Osteoblast (primary cell): ENCODE measurements at regions not wholly inside any gene's neighbourhood (a gene's known extent, or its start where the extent isn't known, plus 50 kb on each side); places are given as distances from the start of the nearest gene placed in this dataset.

Source experiments
- DNase-seq: peaks from one replicate; pipeline ENCODE4 v3.0.0; 2011; ENCODE audit warnings: low spot score, mixed read lengths; ENCODE audit not compliant: insufficient read length; ENCODE audit errors: missing footprints
- H2AFZ ChIP-seq: 2 replicates; pipeline ENCODE4 v1.6.0; 2011; ENCODE audit warnings: mild to moderate bottlenecking, low read length
- H3K27ac ChIP-seq: 2 replicates; pipeline ENCODE4 v1.5.1; 2011; ENCODE audit warnings: mild to moderate bottlenecking, low read depth, low read length, moderate library complexity
- H3K27me3 ChIP-seq: 2 replicates; pipeline ENCODE4 v1.6.0; 2012; ENCODE audit warnings: mild to moderate bottlenecking, control low read depth, inconsistent platforms, low read length, moderate library complexity; ENCODE audit not compliant: insufficient read depth
- H3K36me3 ChIP-seq: 2 replicates; pipeline ENCODE4 v1.5.1; 2011; ENCODE audit warnings: mild to moderate bottlenecking, low read length, control low read depth, moderate library complexity; ENCODE audit not compliant: insufficient read depth
- H3K4me1 ChIP-seq: 2 replicates; pipeline ENCODE4 v1.5.1; 2011; ENCODE audit warnings: mild to moderate bottlenecking, low read length, control low read depth, moderate library complexity; ENCODE audit not compliant: insufficient read depth
- H3K4me2 ChIP-seq: 2 replicates; pipeline ENCODE4 v1.6.0; 2011; ENCODE audit warnings: mild to moderate bottlenecking, low read length; ENCODE audit not compliant: insufficient read depth
- H3K4me3 ChIP-seq: fragments of 200-600 bp; sonication (generic); 3 replicates; pipeline ENCODE4 v1.5.1; 2012; ENCODE audit warnings: mild to moderate bottlenecking, low read length, inconsistent platforms; ENCODE audit not compliant: insufficient read depth
- H3K79me2 ChIP-seq: 2 replicates; pipeline ENCODE4 v1.6.0; 2012; ENCODE audit warnings: mild to moderate bottlenecking, low read length, control low read depth, inconsistent platforms; ENCODE audit not compliant: insufficient read depth
- H3K9me3 ChIP-seq: 2 replicates; pipeline ENCODE4 v1.5.1; 2011; ENCODE audit warnings: low read depth, low read length, control low read depth
- H4K20me1 ChIP-seq: 2 replicates; pipeline ENCODE4 v1.6.0; 2012; ENCODE audit warnings: mild to moderate bottlenecking, low read length, control low read depth; ENCODE audit not compliant: insufficient read depth
- CTCF ChIP-seq: IDR thresholded peaks from 2 replicates; pipeline ENCODE4 v1.5.1; 2011; ENCODE audit warnings: mild to moderate bottlenecking, low read depth, low read length, moderate library complexity; ENCODE audit errors: extremely low read depth

- Histone ChIP-seq H3K4me2 (no peak overlapping the region), H3K36me3 (no peaks in the 10 kb centered on the region), H2AFZ (no peak overlapping the region), H3K4me3 (no peak overlapping the region), H3K27ac (no peak overlapping the region), H3K27me3 (no peaks in the 10 kb centered on the region), H4K20me1 (no peaks in the 10 kb centered on the region), H3K4me1 (no peaks in the 10 kb centered on the region), H3K79me2 (no peaks in the 10 kb centered on the region), H3K9me3 (no peaks in the 10 kb centered on the region)
- TF ChIP-seq CTCF = no peak
- DNase-seq = no peak
Measured at GRCh38 chr18:61079714-61080113, 253.5 kb upstream of the CDH20 start.

DNA sequence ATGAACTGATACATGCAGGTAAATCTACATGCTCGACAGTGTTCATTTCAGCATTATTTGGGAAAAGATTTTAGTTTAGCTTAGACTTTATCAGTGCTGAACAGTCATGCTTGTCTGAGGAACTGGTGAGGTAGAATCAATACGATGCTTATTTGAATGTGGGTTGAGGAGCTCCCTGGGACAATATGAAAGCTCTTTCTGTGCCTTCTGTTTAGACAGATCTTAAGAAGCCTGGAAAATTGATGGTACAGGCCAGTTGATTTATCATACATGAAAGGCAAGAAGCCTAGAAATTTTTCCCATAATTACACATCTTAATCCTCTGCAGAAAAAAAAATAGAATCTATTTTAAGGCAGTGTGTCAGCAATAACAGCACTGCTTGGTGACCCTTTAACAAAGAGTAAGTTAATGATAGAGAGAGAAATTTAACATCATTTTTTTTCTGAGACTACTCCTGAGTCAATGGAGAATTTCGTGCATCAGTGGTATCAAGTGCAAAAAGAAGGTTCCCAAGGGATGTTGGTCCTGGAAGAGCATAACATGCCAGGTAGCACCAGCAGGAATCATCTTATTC is 252.2 kb upstream of the CDH20 start:
- H3K27me3 ChIP-seq = no peaks in the 10 kb centered on the region
- no peak overlapping the region for H2AFZ ChIP-seq
- no peaks in the 10 kb centered on the region for H4K20me1 ChIP-seq
- H3K4me3 ChIP-seq = no peak overlapping the region
- H3K4me2 ChIP-seq = no peak overlapping the region
- H3K4me1 ChIP-seq = no peaks in the 10 kb centered on the region
- DNase-seq = no peak
- no peaks in the 10 kb centered on the region for H3K36me3 ChIP-seq
- H3K27ac ChIP-seq = no peak overlapping the region
- no peak for TF ChIP-seq CTCF
- no peaks in the 10 kb centered on the region for H3K79me2 ChIP-seq
- no peaks in the 10 kb centered on the region for H3K9me3 ChIP-seq

DNA sequence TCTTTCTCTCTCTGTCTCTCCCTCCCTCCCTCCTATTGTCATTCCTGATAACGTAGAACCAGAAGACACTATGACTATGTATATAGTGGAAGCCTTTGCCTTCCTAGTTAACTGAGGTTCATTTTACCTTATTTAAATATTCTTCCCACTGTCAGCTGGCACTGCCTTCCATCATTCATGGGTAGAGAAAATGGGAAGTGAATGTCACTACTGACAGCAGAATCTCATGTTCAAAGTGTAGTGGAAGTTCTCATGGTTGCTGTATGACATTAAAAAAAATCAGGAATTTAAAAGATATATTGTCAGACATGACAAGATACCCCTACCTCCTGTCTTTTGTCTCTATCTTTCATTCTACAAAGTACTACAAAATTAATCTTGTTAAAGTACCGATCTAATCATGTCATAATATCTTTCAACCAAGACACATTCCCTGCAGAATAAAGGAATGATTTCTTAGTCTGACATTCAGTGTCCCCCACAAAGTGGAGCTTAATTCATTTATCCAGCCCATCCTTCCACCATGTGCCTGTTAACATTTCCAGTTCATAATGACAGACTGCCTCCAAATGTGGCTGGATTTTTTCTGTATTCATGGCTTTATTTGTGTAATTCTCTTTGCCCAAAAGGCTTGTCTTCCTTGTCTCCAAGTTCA is 250.1 kb upstream of the CDH20 start:
- no peak for DNase-seq
- no peak for TF ChIP-seq CTCF

GRCh38 chr18:61085036-61085435 is 248.2 kb upstream of the CDH20 start:
- H3K9me3 ChIP-seq = no peaks in the 10 kb centered on the region
- no peak overlapping the region for H2AFZ ChIP-seq
- no peaks in the 10 kb centered on the region for H3K27me3 ChIP-seq
- H4K20me1 ChIP-seq = no peaks in the 10 kb centered on the region
- no peak overlapping the region for H3K4me2 ChIP-seq
- no peaks in the 10 kb centered on the region for H3K4me1 ChIP-seq
- H3K79me2 ChIP-seq = no peaks in the 10 kb centered on the region
- no peaks in the 10 kb centered on the region for H3K36me3 ChIP-seq
- TF ChIP-seq CTCF = no peak
- no peak overlapping the region for H3K27ac ChIP-seq
- no peak overlapping the region for H3K4me3 ChIP-seq
- no peak for DNase-seq

More for the DNA sequence above, 250.1 kb upstream of the CDH20 start:
- Histone ChIP-seq H3K4me2 (no peak overlapping the region), H3K4me1 (no peaks in the 10 kb centered on the region), H3K27ac (no peak overlapping the region), H3K27me3 (no peaks in the 10 kb centered on the region), H3K9me3 (no peaks in the 10 kb centered on the region), H2AFZ (no peak overlapping the region), H3K36me3 (no peaks in the 10 kb centered on the region), H4K20me1 (no peaks in the 10 kb centered on the region), H3K79me2 (no peaks in the 10 kb centered on the region), H3K4me3 (no peak overlapping the region)
